ENCODE measurements at regions not wholly inside any gene's neighbourhood (a gene's known extent, or its start where the extent isn't known, plus 50 kb on each side); places are given as distances from the start of the nearest gene placed in this dataset.

DNA sequence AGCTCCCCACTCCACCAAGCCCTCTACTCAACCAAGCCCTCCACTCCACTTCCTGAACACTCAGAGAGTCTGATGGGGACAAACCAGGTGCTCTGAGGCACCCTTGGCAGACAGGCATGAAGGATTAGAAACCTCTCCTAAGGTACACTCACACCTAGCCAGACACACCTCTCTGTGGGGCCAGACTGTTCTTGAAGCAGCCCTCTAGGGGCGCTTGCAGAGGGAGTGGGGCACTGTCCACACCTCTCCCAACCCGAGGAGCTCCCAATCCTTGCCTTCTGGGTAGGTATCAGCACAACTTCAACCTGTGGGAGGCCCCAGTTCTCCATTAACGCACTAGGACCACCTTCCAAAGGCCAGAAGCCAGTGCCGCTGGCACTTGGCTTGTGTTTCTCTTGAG, 108.7 kb upstream of the VSTM2B start:
- H3K36me3 ChIP-seq (ENCODE audit: insufficient read depth, low read length): no peaks in the 10 kb centered on the region
- H3K9ac ChIP-seq (ENCODE audit: low read length): no peak overlapping the region
- TF ChIP-seq EP300 (conservative IDR thresholded peaks at IDR 0.05; ENCODE audit: poor library complexity, severe bottlenecking) (no peak), MXI1 (conservative IDR thresholded peaks at IDR 0.05; ENCODE audit: poor library complexity, severe bottlenecking) (no peak), SMC3 (conservative IDR thresholded peaks at IDR 0.05; ENCODE audit: poor library complexity) (no peak), RAD21 (conservative IDR thresholded peaks at IDR 0.05) (no peak), POLR2AphosphoS5 (IDR thresholded peaks at IDR 0.05) (no peak), TAF1 (IDR thresholded peaks at IDR 0.05; ENCODE audit: low read depth) (no peak), REST (IDR thresholded peaks at IDR 0.05; ENCODE audit: borderline replicate concordance) (no peak), CTCF (IDR thresholded peaks at IDR 0.05; ENCODE audit: poor library complexity, severe bottlenecking) (no peak), EZH2 (IDR thresholded peaks at IDR 0.05; ENCODE audit: borderline replicate concordance, insufficient read depth, low read length, poor library complexity, severe bottlenecking) (no peak)
- no peak overlapping the region for H3K27ac ChIP-seq (ENCODE audit: low read length)
- H3K9me2 ChIP-seq (ENCODE audit: insufficient read depth, low read length): no peaks in the 10 kb centered on the region
- H3K9me3 ChIP-seq (ENCODE audit: low read length): no peaks in the 10 kb centered on the region
- H3K4me3 ChIP-seq (ENCODE audit: low read length): no peak overlapping the region
- H3K4me2 ChIP-seq (ENCODE audit: low read length): no peak overlapping the region
- no peaks in the 10 kb centered on the region for H4K20me1 ChIP-seq (ENCODE audit: insufficient read depth)
- no peaks in the 10 kb centered on the region for H3F3A ChIP-seq (ENCODE audit: insufficient read depth, low read length, poor library complexity, severe bottlenecking)
- no peaks in the 10 kb centered on the region for H3K27me3 ChIP-seq (ENCODE audit: insufficient read depth, low read depth, low read length)
- no peak overlapping the region for H2AFZ ChIP-seq (ENCODE audit: low read depth, low read length)
- no peaks in the 10 kb centered on the region for H3K79me2 ChIP-seq (replicated peaks; ENCODE audit: insufficient read depth, low read length)

DNA sequence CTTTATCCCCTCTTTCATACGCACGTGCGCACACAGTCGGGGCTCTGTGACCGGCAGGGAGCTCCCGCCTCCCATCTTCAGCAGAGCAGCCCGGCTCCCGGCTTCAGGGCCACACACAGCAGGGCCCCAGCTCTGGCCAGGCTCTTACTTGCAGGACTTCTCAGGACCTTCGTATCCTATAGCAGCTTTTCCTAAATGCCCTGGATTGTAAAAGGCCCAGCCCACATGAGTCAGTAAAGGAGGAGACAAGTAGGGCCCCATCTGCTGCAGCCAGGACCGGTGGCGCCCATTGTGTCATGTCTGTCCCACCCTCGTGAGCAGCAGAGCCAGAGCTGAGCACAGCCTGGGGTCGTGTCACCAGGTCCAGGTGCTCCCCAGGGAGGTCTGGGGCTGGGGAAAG, 107.6 kb upstream of the VSTM2B start:
- no peaks in the 10 kb centered on the region for H3K79me2 ChIP-seq (replicated peaks; ENCODE audit: insufficient read depth, low read length)
- H4K20me1 ChIP-seq (ENCODE audit: insufficient read depth): no peaks in the 10 kb centered on the region
- H3F3A ChIP-seq (ENCODE audit: insufficient read depth, low read length, poor library complexity, severe bottlenecking): no peaks in the 10 kb centered on the region
- no peak overlapping the region for H3K4me2 ChIP-seq (ENCODE audit: low read length)
- H3K36me3 ChIP-seq (ENCODE audit: insufficient read depth, low read length): no peaks in the 10 kb centered on the region
- no peak overlapping the region for H3K9ac ChIP-seq (ENCODE audit: low read length)
- H3K27ac ChIP-seq (ENCODE audit: low read length): no peak overlapping the region
- no peak for TF ChIP-seq SMC3 (conservative IDR thresholded peaks at IDR 0.05; ENCODE audit: poor library complexity)
- TF ChIP-seq EZH2 (IDR thresholded peaks at IDR 0.05; ENCODE audit: borderline replicate concordance, insufficient read depth, low read length, poor library complexity, severe bottlenecking): no peak
- no peak for TF ChIP-seq REST (IDR thresholded peaks at IDR 0.05; ENCODE audit: borderline replicate concordance)
- no peak for TF ChIP-seq TAF1 (IDR thresholded peaks at IDR 0.05; ENCODE audit: low read depth)
- TF ChIP-seq RAD21 (conservative IDR thresholded peaks at IDR 0.05): no peak
- TF ChIP-seq MXI1 (conservative IDR thresholded peaks at IDR 0.05; ENCODE audit: poor library complexity, severe bottlenecking): no peak
- TF ChIP-seq CTCF (IDR thresholded peaks at IDR 0.05; ENCODE audit: poor library complexity, severe bottlenecking): no peak
- no peak for TF ChIP-seq EP300 (conservative IDR thresholded peaks at IDR 0.05; ENCODE audit: poor library complexity, severe bottlenecking)
- no peak for TF ChIP-seq POLR2AphosphoS5 (IDR thresholded peaks at IDR 0.05)
- H3K9me2 ChIP-seq (ENCODE audit: insufficient read depth, low read length): no peaks in the 10 kb centered on the region
- H2AFZ ChIP-seq (ENCODE audit: low read depth, low read length): no peak overlapping the region
- no peaks in the 10 kb centered on the region for H3K9me3 ChIP-seq (ENCODE audit: low read length)
- H3K4me3 ChIP-seq (ENCODE audit: low read length): no peak overlapping the region
- no peaks in the 10 kb centered on the region for H3K27me3 ChIP-seq (ENCODE audit: insufficient read depth, low read depth, low read length)

Measured in neural cell (in vitro differentiated cells).